Stimulated activated CD8-positive, alpha-beta memory T cell treated with anti-CD3 and anti-CD28 coated beads, Interleukin-15, amount 100 ng/mL, for 48 hours (primary cell): ENCODE measurements at regions not wholly inside any gene's neighbourhood (a gene's known extent, or its start where the extent isn't known, plus 50 kb on each side); places are given as distances from the start of the nearest gene placed in this dataset.

Experiments
- DNase-seq, 2 donors: peaks; one replicate each; pipeline ENCODE4 v3.0.0-alpha.2; 2020; ENCODE audit warnings: low read depth in 2 of 2

- DNase-seq: no peak
These were observed 145.0 kb downstream of the BTG1 start for GRCh38 chr12:92000597-92000996.

DNA sequence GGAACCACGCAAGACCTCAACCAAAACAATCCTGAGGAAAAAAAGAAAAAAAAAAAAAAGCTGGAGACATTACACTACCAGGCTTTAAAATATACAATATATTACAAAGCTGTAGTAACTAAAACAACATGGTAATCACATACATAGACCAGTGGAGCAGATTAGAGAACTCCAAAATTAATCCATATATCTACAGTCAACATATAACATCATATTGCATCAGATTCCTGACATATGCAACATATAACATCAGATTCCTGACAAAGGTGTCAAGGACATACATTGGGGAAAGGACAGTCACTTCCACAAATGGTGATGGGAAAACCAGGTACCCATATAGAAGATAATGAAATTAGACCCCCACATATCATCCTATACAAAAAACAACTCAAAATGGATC lies 145.8 kb downstream of the BTG1 start:
- DNase-seq: no peak

DNA sequence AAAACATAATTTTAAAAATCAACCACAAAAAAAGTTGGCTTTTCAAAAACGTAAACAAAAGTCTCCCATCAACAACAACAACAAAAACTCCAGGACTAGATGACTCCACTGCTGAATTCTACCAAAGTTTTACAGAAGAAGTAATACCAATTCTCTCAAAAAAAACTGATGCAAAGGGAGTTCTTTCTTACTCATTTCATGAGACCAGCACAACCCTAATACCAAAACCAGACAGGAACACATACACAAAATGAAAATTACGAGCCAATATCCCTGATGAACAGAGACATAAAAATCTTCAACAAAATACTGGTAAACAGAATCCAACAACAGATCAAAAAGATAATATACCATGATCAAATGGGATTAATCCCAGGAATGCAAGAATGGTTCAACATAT lies 147.3 kb downstream of the BTG1 start:
- no peak for DNase-seq

DNA sequence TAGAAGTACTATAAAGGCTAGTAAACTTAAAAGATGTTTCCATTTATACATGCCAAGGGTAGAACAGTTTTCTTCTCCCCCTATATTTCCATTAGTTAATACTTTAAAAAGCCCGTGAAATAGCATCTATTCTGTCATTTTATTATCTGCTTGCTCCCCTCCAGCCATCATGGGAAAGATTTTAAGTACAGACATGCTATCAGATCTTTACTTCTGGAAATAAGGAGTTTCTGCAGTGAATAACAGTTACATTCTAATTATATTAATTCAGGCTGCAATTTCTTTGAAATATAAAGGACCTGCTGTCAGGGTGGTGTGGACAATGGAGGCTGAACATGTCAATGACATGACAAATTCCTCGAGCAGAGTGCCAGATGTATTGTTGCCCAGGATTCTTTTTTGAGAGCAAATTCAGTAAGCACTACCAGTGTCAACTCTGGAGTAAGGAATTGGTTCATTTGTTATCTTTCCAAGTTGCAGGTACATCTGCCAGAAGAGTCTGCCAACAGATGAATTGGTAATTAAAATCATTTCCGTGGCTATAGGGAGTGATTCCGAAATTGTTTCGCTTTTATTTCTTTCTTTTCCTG lies 151.3 kb downstream of the BTG1 start:
- no peak for DNase-seq

- DNase-seq: no peak
These were observed 152.2 kb downstream of the BTG1 start for GRCh38 chr12:91993287-91994017.

DNA sequence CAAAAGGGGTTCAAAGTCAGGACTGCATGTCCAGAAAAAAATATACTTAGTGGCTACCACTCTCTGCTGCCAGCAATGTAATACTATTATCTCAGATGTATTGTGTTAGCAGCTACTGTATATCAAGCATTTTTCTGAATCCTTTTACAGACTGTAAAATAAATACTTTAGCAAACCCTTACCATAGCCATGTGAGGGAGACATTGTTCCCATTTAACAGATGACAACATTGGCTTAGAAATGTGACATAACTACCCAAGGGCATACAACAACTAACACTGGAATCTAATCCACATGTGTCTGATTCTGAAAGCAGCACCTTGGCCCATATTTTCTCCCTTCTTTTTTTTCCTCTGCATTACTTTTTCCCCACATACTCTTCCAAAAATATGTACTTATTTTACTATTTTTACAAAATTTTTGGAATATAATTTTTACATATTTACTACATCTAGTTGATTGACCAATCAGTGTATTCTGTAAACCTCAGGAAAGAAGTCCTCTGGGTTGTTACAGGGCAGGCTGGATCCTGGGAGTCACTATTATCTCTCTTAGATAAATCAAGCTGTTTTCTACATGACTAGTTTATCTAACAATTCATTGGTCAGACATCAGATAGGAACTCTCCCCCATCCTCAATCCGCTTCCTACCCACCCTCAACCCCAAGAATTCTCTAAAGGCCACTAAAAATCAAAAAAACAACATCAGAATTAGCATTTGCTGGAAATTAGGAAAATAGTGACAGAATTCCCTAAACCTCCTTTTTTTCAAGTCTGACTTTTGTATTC lies 154.1 kb downstream of the BTG1 start:
- no peak for DNase-seq

GRCh38 chr12:91990525-91990924 lies 155.1 kb downstream of the BTG1 start:
- no peak for DNase-seq

DNA sequence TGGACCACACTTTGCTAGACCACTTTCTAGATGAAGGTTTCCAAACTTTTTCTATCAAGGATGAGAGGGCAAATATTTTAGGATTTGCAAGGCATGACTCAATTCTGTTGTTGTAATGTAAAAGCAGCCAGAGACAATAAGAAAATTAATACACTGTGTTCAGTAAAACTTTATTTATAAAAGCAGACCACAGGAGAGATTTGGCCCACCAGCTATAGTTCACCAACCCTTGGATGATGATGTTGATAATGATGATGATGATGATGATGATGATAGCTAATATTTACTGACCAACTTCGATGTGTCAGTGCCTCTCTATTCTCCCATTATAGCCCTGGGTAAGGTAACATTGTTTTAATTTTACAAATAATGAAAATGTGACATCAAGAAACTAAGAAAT lies 156.5 kb downstream of the BTG1 start:
- no peak for DNase-seq

DNA sequence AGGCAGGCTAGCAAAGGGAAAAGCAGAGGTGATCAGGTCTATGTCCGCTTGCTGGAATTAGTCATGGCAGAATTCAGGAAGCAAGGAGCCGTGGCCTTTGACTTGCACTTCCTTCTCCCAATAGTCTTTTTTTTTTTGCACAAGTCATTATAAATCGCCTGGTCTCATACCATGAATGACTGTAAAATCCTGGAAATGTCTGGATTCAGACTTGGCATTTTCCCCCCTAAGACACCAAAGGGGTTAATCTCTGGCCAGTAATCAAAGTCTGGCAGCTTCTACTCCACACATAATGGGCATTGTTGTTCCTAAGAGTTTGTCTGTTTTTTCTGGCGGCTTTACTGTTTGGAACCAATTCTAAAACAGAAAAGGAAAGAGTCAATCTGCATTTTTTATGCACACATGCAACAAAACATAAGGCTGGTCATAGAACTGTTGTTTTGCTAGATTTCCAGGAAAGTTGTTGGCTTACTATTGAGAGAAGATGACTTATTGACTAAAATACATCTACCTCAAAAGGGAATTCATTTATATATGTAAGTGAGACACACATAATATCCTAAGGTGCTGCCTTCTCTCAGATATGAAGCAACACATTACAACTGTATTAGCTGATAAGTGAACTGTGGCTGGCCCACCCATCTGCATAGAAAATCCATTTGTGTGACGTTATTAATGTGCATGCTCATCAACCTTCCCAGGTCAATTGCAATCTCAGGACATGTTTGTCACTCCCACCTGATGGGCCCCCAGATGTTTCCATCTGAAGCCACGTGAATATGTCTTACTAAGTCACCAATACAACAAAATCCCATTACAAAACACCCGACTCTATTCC lies 157.3 kb downstream of the BTG1 start:
- DNase-seq: no peak

- DNase-seq: no peak
These were observed 159.6 kb downstream of the BTG1 start for GRCh38 chr12:91986084-91986483.

GRCh38 chr12:91985002-91985787 lies 160.5 kb downstream of the BTG1 start:
- no peak for DNase-seq

GRCh38 chr12:91984556-91984955 lies 161.1 kb downstream of the BTG1 start:
- DNase-seq: no peak

DNA sequence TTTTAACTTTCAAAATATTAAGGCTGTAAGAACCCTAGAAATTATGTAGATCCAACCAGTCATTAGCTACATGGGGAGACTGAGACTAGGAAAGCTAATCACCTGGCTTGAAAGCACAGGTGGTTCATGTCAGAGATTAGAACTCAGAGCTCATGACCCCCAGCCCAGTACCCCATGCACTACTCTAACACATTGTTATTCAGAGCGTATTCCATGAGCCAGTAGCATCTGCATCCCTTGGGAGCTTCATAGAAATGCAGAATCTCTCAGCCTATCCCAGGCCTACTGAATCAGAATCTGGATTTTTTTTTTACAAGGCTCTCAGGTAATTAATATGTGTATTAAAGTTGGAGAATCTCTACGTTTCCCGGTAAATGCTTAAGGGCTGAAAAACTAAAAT lies 161.7 kb downstream of the BTG1 start:
- DNase-seq: no peak

GRCh38 chr12:91982946-91983345 lies 162.7 kb downstream of the BTG1 start:
- no peak for DNase-seq

GRCh38 chr12:91980389-91980821 lies 165.2 kb downstream of the BTG1 start:
- DNase-seq: no peak

DNA sequence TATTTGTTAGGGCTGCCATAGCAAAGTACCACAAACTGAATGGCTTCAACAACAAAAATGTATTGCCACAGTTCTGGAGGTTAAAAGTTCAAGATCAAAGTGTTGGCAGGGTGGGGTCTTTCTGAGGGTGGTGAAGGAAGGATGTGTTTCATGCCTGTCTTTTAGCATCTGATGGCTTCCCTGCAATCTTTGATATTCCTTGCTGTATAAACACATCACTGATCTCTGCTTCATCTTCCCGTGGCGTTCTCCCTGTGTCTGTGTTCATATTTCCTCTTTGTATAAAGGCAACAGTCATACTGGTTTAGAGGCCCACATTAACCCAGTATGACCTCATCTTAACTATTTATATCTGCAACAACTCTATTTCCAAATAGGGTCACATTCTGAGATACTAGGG lies 167.5 kb downstream of the BTG1 start:
- no peak for DNase-seq

GRCh38 chr12:91975891-91976290 lies 169.8 kb downstream of the BTG1 start:
- DNase-seq: no peak

DNA sequence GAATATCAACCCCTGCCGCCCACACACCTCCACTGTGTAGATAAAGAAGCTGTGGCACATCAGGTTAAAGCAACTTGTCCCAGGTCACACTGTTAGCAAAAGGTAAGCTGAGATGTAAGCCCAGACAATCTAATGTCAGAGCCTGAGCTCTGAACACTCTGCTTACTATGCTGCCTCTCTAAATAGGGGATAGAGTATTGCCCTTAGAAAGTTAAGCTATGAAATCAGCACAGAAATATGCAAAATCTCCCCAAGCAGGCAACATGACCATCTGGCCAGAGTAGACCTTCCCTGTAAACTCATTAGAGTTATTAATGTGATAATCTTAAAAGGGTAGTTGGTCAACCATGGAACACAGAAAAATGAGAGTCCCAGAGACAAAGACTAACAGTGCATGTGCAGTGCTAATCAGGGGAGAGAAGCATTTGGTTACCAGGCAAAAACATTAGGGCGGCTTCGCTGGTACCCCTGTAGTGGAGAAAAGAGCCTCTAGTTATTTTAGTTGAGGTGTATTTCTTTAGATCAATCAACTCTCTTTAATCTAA lies 171.0 kb downstream of the BTG1 start:
- DNase-seq: no peak

DNA sequence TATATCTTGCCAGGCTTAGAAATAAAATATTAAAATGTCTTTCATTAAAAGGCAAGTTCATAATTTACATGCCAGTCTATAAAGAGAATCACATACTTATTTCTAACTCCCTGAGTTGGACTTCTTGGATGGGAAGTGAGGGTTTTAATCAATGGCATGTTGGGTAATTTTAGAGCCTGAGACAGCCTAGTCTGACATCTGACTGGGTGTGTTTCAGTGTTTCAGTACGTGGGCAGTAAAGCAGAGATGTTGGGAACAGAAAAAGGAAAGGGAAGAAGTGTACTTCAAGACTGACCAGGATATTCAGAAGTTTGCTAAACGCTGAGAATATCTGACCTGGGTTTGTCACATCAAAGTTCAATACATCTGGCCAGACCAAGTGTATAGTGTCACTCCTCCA lies 171.8 kb downstream of the BTG1 start:
- DNase-seq: no peak

- no peak for DNase-seq
These were observed 172.8 kb downstream of the BTG1 start for GRCh38 chr12:91972896-91973295.

GRCh38 chr12:91968777-91969171 lies 176.9 kb downstream of the BTG1 start:
- DNase-seq: no peak
